GM23338 (cell line): ENCODE measurements at regions not wholly inside any gene's neighbourhood (a gene's known extent, or its start where the extent isn't known, plus 50 kb on each side); places are given as distances from the start of the nearest gene placed in this dataset.

Source experiments
- ATAC-seq: fragments of 200-7000 bp; cut with Tn5 transposase; 3 replicates; pipeline ENCODE4 v1.9.1; 2020
- DNase-seq: peaks from one replicate; pipeline ENCODE4 v3.0.0-alpha.2; 2015; ENCODE audit warnings: low spot score
- H2AFZ ChIP-seq: fragments of 200-600 bp; sonication (generic); 2 replicates; pipeline ENCODE4 v1.8.0; 2016; ENCODE audit warnings: antibody characterized with exemption, mild to moderate bottlenecking, moderate library complexity
- H3F3A ChIP-seq: fragments of 200-600 bp; sonication (generic); replicated peaks from 2 replicates; pipeline ENCODE4 v1.8.0; 2017; ENCODE audit warnings: antibody characterized with exemption, mixed run types, low read depth
- H3K27ac ChIP-seq: fragments of 200-600 bp; sonication (generic); 2 replicates; pipeline ENCODE4 v1.6.1; 2016; ENCODE audit warnings: low read depth
- H3K27me3 ChIP-seq: fragments of 200-600 bp; sonication (generic); 2 replicates; pipeline ENCODE4 v1.8.0; 2016; ENCODE audit warnings: mild to moderate bottlenecking, mixed run types, moderate library complexity; ENCODE audit not compliant: insufficient read depth
- H3K36me3 ChIP-seq: fragments of 200-600 bp; sonication (generic); 2 replicates; pipeline ENCODE4 v1.8.0; 2016; ENCODE audit warnings: mild to moderate bottlenecking; ENCODE audit not compliant: insufficient read depth
- H3K4me1 ChIP-seq: fragments of 200-600 bp; sonication (generic); 2 replicates; pipeline ENCODE4 v1.8.0; 2016; ENCODE audit warnings: mild to moderate bottlenecking, moderate library complexity; ENCODE audit not compliant: insufficient read depth
- H3K4me2 ChIP-seq: fragments of 200-600 bp; sonication (generic); 2 replicates; pipeline ENCODE4 v1.7.1; 2017; ENCODE audit warnings: mixed run types
- H3K4me3 ChIP-seq: fragments of 200-600 bp; sonication (generic); 2 replicates; pipeline ENCODE4 v1.6.1; 2016; ENCODE audit warnings: mixed run types
- H3K79me2 ChIP-seq: fragments of 200-600 bp; sonication (generic); replicated peaks from 2 replicates; pipeline ENCODE4 v1.8.0; 2017; ENCODE audit warnings: mild to moderate bottlenecking; ENCODE audit not compliant: insufficient read depth
- H3K9me2 ChIP-seq: fragments of 200-600 bp; sonication (generic); 2 replicates; pipeline ENCODE4 v1.8.0; 2017; ENCODE audit not compliant: insufficient read depth
- H4K20me1 ChIP-seq: fragments of 200-600 bp; sonication (generic); replicated peaks from 2 replicates; pipeline ENCODE4 v1.8.0; 2017; ENCODE audit warnings: mild to moderate bottlenecking; ENCODE audit not compliant: insufficient read depth
- H3K27ac Mint-ChIP-seq: 2 replicates; pipeline ENCODE4 v1.8.0; 2020; ENCODE audit warnings: inconsistent platforms, mild to moderate bottlenecking, moderate library complexity, mixed read lengths
- H3K27me3 Mint-ChIP-seq: 3 replicates; pipeline ENCODE4 v1.8.0; 2022; ENCODE audit warnings: low read depth, mild to moderate bottlenecking, moderate library complexity, mixed read lengths, inconsistent platforms; ENCODE audit not compliant: insufficient read depth, poor library complexity
- H3K36me3 Mint-ChIP-seq: 3 replicates; pipeline ENCODE4 v1.8.0; 2021; ENCODE audit warnings: low read depth, mild to moderate bottlenecking, inconsistent platforms, moderate library complexity, mixed read lengths
- H3K4me1 Mint-ChIP-seq: 3 replicates; pipeline ENCODE4 v1.8.0; 2020; ENCODE audit warnings: mild to moderate bottlenecking, inconsistent platforms, mixed read lengths
- H3K4me3 Mint-ChIP-seq: 3 replicates; pipeline ENCODE4 v1.8.0; 2021; ENCODE audit warnings: moderate library complexity, mild to moderate bottlenecking, inconsistent platforms, mixed read lengths
- H3K9me3 Mint-ChIP-seq: 3 replicates; pipeline ENCODE4 v1.8.0; 2020; ENCODE audit warnings: moderate library complexity, mild to moderate bottlenecking, inconsistent platforms, mixed read lengths
- CREB1 ChIP-seq: fragments of 250-450 bp; sonication (Bioruptor Pico); IDR thresholded peaks from 2 replicates; pipeline ENCODE4 v1.5.0; 2020; ENCODE audit warnings: low read depth, mild to moderate bottlenecking, moderate library complexity
- CTCF ChIP-seq, 2 experiments: fragments of 200-600 bp in 1 of 2; sonication (generic) in 1 of 2; conservative IDR thresholded peaks; 2 replicates each; pipeline versions ENCODE4 v1.5.1 to v1.6.1; 2016 to 2017; ENCODE audit warnings: antibody characterized with exemption in 2 of 2, low read depth in 2 of 2, mild to moderate bottlenecking in 2 of 2, moderate library complexity in 1 of 2
- EZH2 ChIP-seq: fragments of 200-600 bp; sonication (generic); IDR thresholded peaks from one replicate; pipeline ENCODE4 v1.8.0; 2017; ENCODE audit warnings: antibody characterized with exemption, mild to moderate bottlenecking, low read depth; ENCODE audit not compliant: unreplicated experiment
- EZH2phosphoT487 ChIP-seq: fragments of 200-600 bp; sonication (generic); IDR thresholded peaks from one replicate; pipeline ENCODE4 v1.8.1; 2018; ENCODE audit warnings: antibody characterized with exemption; ENCODE audit not compliant: unreplicated experiment
- JUNB ChIP-seq: IDR thresholded peaks from one replicate; pipeline ENCODE4 v1.6.1; 2016; ENCODE audit warnings: antibody characterized with exemption; ENCODE audit not compliant: unreplicated experiment
- NANOG ChIP-seq: IDR thresholded peaks from 2 replicates; pipeline ENCODE4 v1.6.1; 2016; ENCODE audit warnings: antibody characterized with exemption, borderline replicate concordance
- POLR2AphosphoS5 ChIP-seq: IDR thresholded peaks from 2 replicates; pipeline ENCODE4 v1.6.1; 2016; ENCODE audit warnings: antibody characterized with exemption, low read depth
- STAT1 ChIP-seq: IDR thresholded peaks from one replicate; pipeline ENCODE4 v1.6.1; 2016; ENCODE audit warnings: antibody characterized with exemption; ENCODE audit not compliant: unreplicated experiment
- ZNF331 ChIP-seq: fragments of 250-450 bp; sonication (Bioruptor Pico); IDR thresholded peaks from 2 replicates; pipeline ENCODE4 v1.5.0; 2020; ENCODE audit warnings: low read depth, mild to moderate bottlenecking, moderate library complexity
- TF ChIP-seq, protein P1 (sequence below): IDR thresholded peaks from 2 replicates; pipeline ENCODE4 v1.6.1; 2016; ENCODE audit warnings: antibody characterized with exemption

GRCh38 chr1:238101923-238102322, 211.2 kb upstream of the ZP4 start:
- TF ChIP-seq JUNB = no peak
- TF ChIP-seq EZH2 = no peak
- no peak for TF ChIP-seq STAT1
- TF ChIP-seq NANOG = no peak
- no peak for TF ChIP-seq CTCF (conservative IDR thresholded peaks at IDR 0.05; ENCODE audit: low read depth in 2 of 2)
- TF ChIP-seq ZNF331 (CRISPR knock-in tag) = no peak
- no peak for TF ChIP-seq EZH2phosphoT487
- TF ChIP-seq POLR2AphosphoS5 = no peak
- no peaks in the 10 kb centered on the region for H3K36me3 Mint-ChIP-seq
- H4K20me1 ChIP-seq = no peaks in the 10 kb centered on the region
- no peaks in the 10 kb centered on the region for H3K4me1 Mint-ChIP-seq
- no peak overlapping the region; the same call in 1 of the 2 replicates for H2AFZ ChIP-seq
- H3K27me3 Mint-ChIP-seq = peaks cover 1% of the 10 kb centered on the region
- no peak overlapping the region for H3K4me3 ChIP-seq
- peaks cover 3% of the 10 kb centered on the region; the same call in 1 of the 3 replicates for H3K9me3 Mint-ChIP-seq
- H3F3A ChIP-seq = no peaks in the 10 kb centered on the region
- no peaks in the 10 kb centered on the region for H3K79me2 ChIP-seq
- no peaks in the 10 kb centered on the region for H3K36me3 ChIP-seq
- H3K27ac Mint-ChIP-seq = no peak overlapping the region
- no peak overlapping the region for H3K27ac ChIP-seq
- H3K4me3 Mint-ChIP-seq = no peak overlapping the region
- H3K4me2 ChIP-seq = no peak overlapping the region
- no peaks in the 10 kb centered on the region for H3K27me3 ChIP-seq
- no peaks in the 10 kb centered on the region for H3K9me2 ChIP-seq
- DNase-seq (no peak), ATAC-seq (no peak)
- H3K4me1 ChIP-seq = no peaks in the 10 kb centered on the region

DNA sequence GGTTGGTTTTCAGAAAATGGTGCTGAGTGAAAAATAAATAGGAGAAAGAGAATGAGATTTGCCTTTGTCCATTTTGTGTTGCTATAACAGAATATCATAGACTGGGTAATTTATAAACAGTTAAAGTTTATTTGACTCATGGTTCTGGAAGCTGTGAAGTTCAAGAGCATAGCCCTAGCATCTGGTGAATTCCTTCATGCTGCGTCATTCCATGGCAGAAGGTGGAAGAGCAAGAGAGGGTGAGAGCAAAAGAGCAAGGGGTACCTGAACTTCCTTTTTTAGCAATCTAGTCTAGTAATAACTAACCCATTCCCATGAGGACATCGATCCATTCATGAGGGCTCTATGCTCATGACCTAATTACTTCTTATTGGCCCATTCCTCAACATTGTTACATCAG, 209.1 kb upstream of the ZP4 start:
- H4K20me1 ChIP-seq = no peaks in the 10 kb centered on the region
- H3K27ac ChIP-seq = no peak overlapping the region
- H3K4me3 ChIP-seq = no peak overlapping the region
- peaks cover 3% of the 10 kb centered on the region for H3K27me3 Mint-ChIP-seq
- no peak overlapping the region for H3K27ac Mint-ChIP-seq
- H3K36me3 Mint-ChIP-seq = no peaks in the 10 kb centered on the region
- DNase-seq = no peak
- H3K27me3 ChIP-seq = no peaks in the 10 kb centered on the region
- no peaks in the 10 kb centered on the region for H3K9me2 ChIP-seq
- H3K4me1 ChIP-seq = no peaks in the 10 kb centered on the region
- H3K79me2 ChIP-seq = no peaks in the 10 kb centered on the region
- H2AFZ ChIP-seq = no peak overlapping the region
- no peaks in the 10 kb centered on the region for H3F3A ChIP-seq
- peaks cover 3% of the 10 kb centered on the region; the same call in 1 of the 3 replicates for H3K9me3 Mint-ChIP-seq
- H3K36me3 ChIP-seq = no peaks in the 10 kb centered on the region
- no peak overlapping the region for H3K4me3 Mint-ChIP-seq
- H3K4me1 Mint-ChIP-seq = no peaks in the 10 kb centered on the region
- H3K4me2 ChIP-seq = no peak overlapping the region
- ATAC-seq = no peak
- TF ChIP-seq, protein P1, sequence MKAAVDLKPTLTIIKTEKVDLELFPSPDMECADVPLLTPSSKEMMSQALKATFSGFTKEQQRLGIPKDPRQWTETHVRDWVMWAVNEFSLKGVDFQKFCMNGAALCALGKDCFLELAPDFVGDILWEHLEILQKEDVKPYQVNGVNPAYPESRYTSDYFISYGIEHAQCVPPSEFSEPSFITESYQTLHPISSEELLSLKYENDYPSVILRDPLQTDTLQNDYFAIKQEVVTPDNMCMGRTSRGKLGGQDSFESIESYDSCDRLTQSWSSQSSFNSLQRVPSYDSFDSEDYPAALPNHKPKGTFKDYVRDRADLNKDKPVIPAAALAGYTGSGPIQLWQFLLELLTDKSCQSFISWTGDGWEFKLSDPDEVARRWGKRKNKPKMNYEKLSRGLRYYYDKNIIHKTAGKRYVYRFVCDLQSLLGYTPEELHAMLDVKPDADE = no peak
- TF ChIP-seq JUNB = no peak

DNA sequence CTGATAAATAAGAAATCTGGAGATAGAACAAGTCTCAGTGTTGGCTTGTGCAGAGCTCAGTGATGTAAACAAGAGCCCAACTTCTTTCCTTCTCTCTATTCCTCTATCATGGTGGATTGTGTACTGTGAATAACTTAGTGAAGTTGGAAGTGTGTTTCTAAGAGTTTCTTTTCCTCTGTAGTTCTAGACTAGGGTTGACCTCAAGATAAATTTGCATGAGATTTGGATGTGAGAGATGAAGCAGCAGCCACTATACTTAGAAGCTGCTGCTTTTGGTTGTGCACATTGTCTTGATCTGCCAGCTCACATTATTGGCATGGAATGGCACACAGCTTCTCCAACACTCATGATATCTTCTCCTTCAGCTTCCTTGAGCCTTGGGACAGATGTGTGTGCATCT, 198.9 kb upstream of the ZP4 start:
- DNase-seq (no peak), ATAC-seq (no peak)
- H4K20me1 ChIP-seq = no peaks in the 10 kb centered on the region
- TF ChIP-seq CREB1 (CRISPR knock-in tag) (no peak), ZNF331 (CRISPR knock-in tag) (no peak)
- no peak overlapping the region; the same call in 1 of the 2 replicates for H3K27ac Mint-ChIP-seq
- no peaks in the 10 kb centered on the region for H3K27me3 ChIP-seq
- H3K27ac ChIP-seq = no peak overlapping the region
- no peaks in the 10 kb centered on the region for H3F3A ChIP-seq
- no peak overlapping the region for H3K4me3 Mint-ChIP-seq
- H3K79me2 ChIP-seq = no peaks in the 10 kb centered on the region
- H3K36me3 Mint-ChIP-seq = no peaks in the 10 kb centered on the region
- H3K4me1 Mint-ChIP-seq = peaks cover 9% of the 10 kb centered on the region; the same call in 2 of the 3 replicates
- no peaks in the 10 kb centered on the region for H3K4me1 ChIP-seq
- H2AFZ ChIP-seq = no peak overlapping the region
- H3K36me3 ChIP-seq = no peaks in the 10 kb centered on the region
- H3K27me3 Mint-ChIP-seq = no peaks in the 10 kb centered on the region
- peaks cover 14% of the 10 kb centered on the region; the same call in 1 of the 2 replicates for H3K9me2 ChIP-seq
- H3K4me2 ChIP-seq = no peak overlapping the region
- no peaks in the 10 kb centered on the region for H3K9me3 Mint-ChIP-seq
- H3K4me3 ChIP-seq = no peak overlapping the region
